Astrocyte (in vitro differentiated cells and primary cell): ENCODE measurements at regions not wholly inside any gene's neighbourhood (a gene's known extent, or its start where the extent isn't known, plus 50 kb on each side); places are given as distances from the start of the nearest gene placed in this dataset.

ENCODE experiments used
- DNase-seq: peaks from one replicate; pipeline ENCODE4 v3.0.0-alpha.2; 2010; ENCODE audit warnings: low read depth
- FAIRE-seq: peaks from 2 replicates; lab custom pipeline; 2011; peaks lifted over from hg19 to GRCh38; lab: Jason Lieb, UNC
- H2AFZ ChIP-seq: 2 replicates; pipeline ENCODE4 v1.6.0; 2012; ENCODE audit warnings: low read depth, low read length, inconsistent platforms
- H3K27ac ChIP-seq: 2 replicates; pipeline ENCODE4 v1.5.1; 2011; ENCODE audit warnings: low read depth, low read length, inconsistent platforms
- H3K27me3 ChIP-seq: 2 replicates; pipeline ENCODE4 v1.6.0; 2011; ENCODE audit warnings: low read length, inconsistent platforms; ENCODE audit not compliant: insufficient read depth
- H3K36me3 ChIP-seq: 2 replicates; pipeline ENCODE4 v1.5.1; 2011; ENCODE audit warnings: low read length, inconsistent platforms; ENCODE audit not compliant: insufficient read depth
- H3K4me1 ChIP-seq: 2 replicates; pipeline ENCODE4 v1.5.1; 2011; ENCODE audit warnings: low read length, inconsistent platforms; ENCODE audit not compliant: insufficient read depth
- H3K4me2 ChIP-seq: 2 replicates; pipeline ENCODE4 v1.6.0; 2012; ENCODE audit warnings: low read length, inconsistent platforms
- H3K4me3 ChIP-seq: 2 replicates; pipeline ENCODE4 v1.5.1; 2011; ENCODE audit warnings: low read depth, mild to moderate bottlenecking, low read length, inconsistent platforms; ENCODE audit not compliant: insufficient read depth
- H3K79me2 ChIP-seq: 2 replicates; pipeline ENCODE4 v1.6.0; 2012; ENCODE audit warnings: mild to moderate bottlenecking, low read length, inconsistent platforms; ENCODE audit not compliant: insufficient read depth
- H3K9ac ChIP-seq: 2 replicates; pipeline ENCODE4 v1.6.0; 2012; ENCODE audit warnings: mild to moderate bottlenecking, low read length, inconsistent platforms
- H3K9me3 ChIP-seq: 2 replicates; pipeline ENCODE4 v1.5.1; 2012; ENCODE audit warnings: low read depth, mild to moderate bottlenecking, low read length, inconsistent platforms; ENCODE audit not compliant: insufficient read depth
- H4K20me1 ChIP-seq: 2 replicates; pipeline ENCODE4 v1.6.0; 2012; ENCODE audit warnings: low read length, inconsistent platforms; ENCODE audit not compliant: insufficient read depth
- H3K27ac Mint-ChIP-seq: one replicate; pipeline ENCODE4 v1.8.0; 2021; ENCODE audit warnings: mild to moderate bottlenecking, mixed read lengths; ENCODE audit not compliant: unreplicated experiment
- H3K27me3 Mint-ChIP-seq: one replicate; pipeline ENCODE4 v1.8.0; 2021; ENCODE audit warnings: low read depth, mixed read lengths; ENCODE audit not compliant: unreplicated experiment
- H3K36me3 Mint-ChIP-seq: one replicate; pipeline ENCODE4 v1.8.0; 2021; ENCODE audit warnings: low read depth, mixed read lengths; ENCODE audit not compliant: unreplicated experiment
- H3K4me1 Mint-ChIP-seq: one replicate; pipeline ENCODE4 v1.8.0; 2021; ENCODE audit warnings: low read depth, mixed read lengths; ENCODE audit not compliant: unreplicated experiment
- H3K4me3 Mint-ChIP-seq: one replicate; pipeline ENCODE4 v1.8.0; 2021; ENCODE audit warnings: mild to moderate bottlenecking, moderate library complexity, mixed read lengths; ENCODE audit not compliant: unreplicated experiment
- H3K9me3 Mint-ChIP-seq: one replicate; pipeline ENCODE4 v1.8.0; 2021; ENCODE audit warnings: mild to moderate bottlenecking, mixed read lengths; ENCODE audit not compliant: unreplicated experiment
- CTCF ChIP-seq: IDR thresholded peaks from 2 replicates; pipeline ENCODE4 v1.5.1; 2011; ENCODE audit warnings: low read depth, mild to moderate bottlenecking, inconsistent platforms, low read length, moderate library complexity; ENCODE audit not compliant: insufficient read depth
- EZH2 ChIP-seq: IDR thresholded peaks from 2 replicates; pipeline ENCODE4 v1.6.1; 2012; ENCODE audit warnings: mild to moderate bottlenecking, low read length, inconsistent platforms; ENCODE audit not compliant: insufficient read depth

DNA sequence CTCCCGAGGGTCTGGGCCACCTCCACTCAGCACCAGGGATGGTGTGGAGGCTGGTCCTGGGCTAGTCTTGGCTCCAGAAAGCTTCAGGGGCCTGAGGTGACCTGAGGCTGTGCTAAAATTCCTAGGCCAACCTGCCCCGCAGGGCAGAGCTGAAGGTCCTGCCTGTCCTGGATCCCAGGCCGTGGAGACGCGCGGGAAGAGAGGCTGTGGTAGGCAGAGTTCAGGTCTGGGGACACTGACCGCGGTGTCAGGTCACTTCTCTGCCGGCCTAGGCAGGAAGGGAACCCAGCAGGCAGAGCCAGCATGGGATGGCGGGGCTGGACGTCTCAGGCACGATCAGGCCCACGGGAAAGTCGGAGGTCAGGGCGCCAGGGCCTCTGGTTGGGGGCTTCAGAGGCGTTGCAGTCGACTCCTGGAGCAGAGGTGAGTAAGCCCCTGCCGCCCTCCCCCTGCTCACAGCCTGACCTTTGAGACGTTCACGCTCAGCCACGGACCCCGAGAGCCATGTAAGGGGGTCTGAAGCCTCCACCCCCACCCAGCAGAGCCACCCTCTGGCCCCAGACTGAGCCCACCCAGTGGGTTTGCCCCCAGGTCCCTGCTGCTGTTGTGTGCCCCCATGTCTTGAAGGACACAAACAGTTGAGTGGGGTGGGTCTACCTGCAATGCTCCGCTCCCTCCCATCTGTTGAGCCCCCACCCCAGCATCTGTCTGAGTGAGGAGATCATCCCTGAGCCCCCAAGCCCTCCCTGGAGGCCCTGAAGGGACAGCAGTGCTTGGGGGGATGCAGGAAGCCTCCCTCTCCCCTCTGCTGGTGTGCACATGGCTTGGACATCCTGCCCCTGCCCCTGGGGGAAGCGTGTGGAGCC lies 142.7 kb downstream of the KIF26A start:
- no peak overlapping the region for H3K27ac Mint-ChIP-seq
- Histone ChIP-seq H3K4me2 (no peak overlapping the region), H3K27ac (no peak overlapping the region), H3K4me1 (no peaks in the 10 kb centered on the region), H2AFZ (no peak overlapping the region), H3K79me2 (no peaks in the 10 kb centered on the region), H3K9me3 (no peaks in the 10 kb centered on the region), H3K27me3 (no peaks in the 10 kb centered on the region), H3K4me3 (no peak overlapping the region), H4K20me1 (no peaks in the 10 kb centered on the region), H3K9ac (no peak overlapping the region), H3K36me3 (no peaks in the 10 kb centered on the region)
- no peaks in the 10 kb centered on the region for H3K36me3 Mint-ChIP-seq
- no peak for DNase-seq
- peaks cover 5% of the 10 kb centered on the region for H3K9me3 Mint-ChIP-seq
- peaks cover 53% of the 10 kb centered on the region for H3K27me3 Mint-ChIP-seq
- TF ChIP-seq EZH2 (no peak), CTCF (no peak)
- no peaks in the 10 kb centered on the region for H3K4me1 Mint-ChIP-seq
- no peak overlapping the region for H3K4me3 Mint-ChIP-seq
- no peak for FAIRE-seq

GRCh38 chr14:104281768-104282301 lies 143.4 kb downstream of the KIF26A start:
- H3K9me3 ChIP-seq = no peaks in the 10 kb centered on the region
- no peak overlapping the region for H3K9ac ChIP-seq
- Mint-ChIP-seq H3K4me3 (no peak overlapping the region), H3K4me1 (no peaks in the 10 kb centered on the region), H3K9me3 (peaks cover 8% of the 10 kb centered on the region), H3K27ac (no peak overlapping the region), H3K27me3 (peaks cover 53% of the 10 kb centered on the region), H3K36me3 (no peaks in the 10 kb centered on the region)
- no peak overlapping the region for H2AFZ ChIP-seq
- FAIRE-seq (no peak), DNase-seq (no peak)
- no peaks in the 10 kb centered on the region for H3K79me2 ChIP-seq
- H3K4me3 ChIP-seq = no peak overlapping the region
- H3K27ac ChIP-seq = no peak overlapping the region
- H4K20me1 ChIP-seq = no peaks in the 10 kb centered on the region
- TF ChIP-seq CTCF = no peak
- no peak for TF ChIP-seq EZH2
- no peaks in the 10 kb centered on the region for H3K4me1 ChIP-seq
- H3K27me3 ChIP-seq = no peaks in the 10 kb centered on the region
- H3K4me2 ChIP-seq = no peak overlapping the region
- no peaks in the 10 kb centered on the region for H3K36me3 ChIP-seq
